ENCODE measurements at regions not wholly inside any gene's neighbourhood (a gene's known extent, or its start where the extent isn't known, plus 50 kb on each side); places are given as distances from the start of the nearest gene placed in this dataset.

GRCh38 chr11:112588252-112588694 lies 327.6 kb upstream of the PLET1 start:
- no peaks in the 10 kb centered on the region for H3K9me3 ChIP-seq (ENCODE audit: control insufficient read depth in 2 of 2, insufficient read depth in 1 of 2, low read depth in 1 of 2, low read length in 1 of 2)
- peaks cover 0 to 4% (median 0%) of the 10 kb centered on the region in 3 donors for H3K27me3 ChIP-seq (ENCODE audit: control insufficient read depth in 3 of 3, insufficient read depth in 3 of 3, low read length in 3 of 3)
- H3K4me3 ChIP-seq (ENCODE audit: low read depth in 1 of 3, low read length in 3 of 3) = no peak overlapping the region
- DNase-seq (peak; percentile 73), FAIRE-seq (no peak)
- H3K4me1 ChIP-seq (ENCODE audit: control insufficient read depth in 3 of 3, insufficient read depth in 2 of 3, low read depth in 1 of 3, low read length in 2 of 3) = peaks cover 0 to 3% (median 2%) of the 10 kb centered on the region in 3 donors
- H3K36me3 ChIP-seq (ENCODE audit: control insufficient read depth in 3 of 3, insufficient read depth in 2 of 3, low read depth in 1 of 3, low read length in 3 of 3) = no peaks in the 10 kb centered on the region
- 13 to 21% (median 15%) methylated on average over 5 of the region's 5 CpGs for WGBS, 3 donors
- H3K27ac ChIP-seq (ENCODE audit: low read depth in 1 of 3, low read length in 2 of 3) = no peak overlapping the region

GRCh38 chr11:112589155-112589554 lies 328.5 kb upstream of the PLET1 start:
- Histone ChIP-seq H3K27me3 (ENCODE audit: control insufficient read depth in 3 of 3, insufficient read depth in 3 of 3, low read length in 3 of 3) (peaks cover 0 to 4% (median 0%) of the 10 kb centered on the region in 3 donors), H3K4me1 (ENCODE audit: control insufficient read depth in 3 of 3, insufficient read depth in 2 of 3, low read depth in 1 of 3, low read length in 2 of 3) (peaks cover 0 to 3% (median 2%) of the 10 kb centered on the region in 3 donors), H3K27ac (ENCODE audit: low read depth in 1 of 3, low read length in 2 of 3) (peak overlapping the region in 1 of 3 donors; percentile 31), H3K9me3 (ENCODE audit: control insufficient read depth in 2 of 2, insufficient read depth in 1 of 2, low read depth in 1 of 2, low read length in 1 of 2) (no peaks in the 10 kb centered on the region), H3K36me3 (ENCODE audit: control insufficient read depth in 3 of 3, insufficient read depth in 2 of 3, low read depth in 1 of 3, low read length in 3 of 3) (no peaks in the 10 kb centered on the region), H3K4me3 (ENCODE audit: low read depth in 1 of 3, low read length in 3 of 3) (no peak overlapping the region)
- WGBS, 3 donors = 60 to 71% (median 68%) methylated on average over 3 of the region's 3 CpGs
- DNase-seq (peak in 1 of 2 donors; percentile 32), FAIRE-seq (no peak)

- Histone ChIP-seq H3K27me3 (ENCODE audit: control insufficient read depth in 3 of 3, insufficient read depth in 3 of 3, low read length in 3 of 3) (peaks cover 0 to 4% (median 0%) of the 10 kb centered on the region in 3 donors), H3K36me3 (ENCODE audit: control insufficient read depth in 3 of 3, insufficient read depth in 2 of 3, low read depth in 1 of 3, low read length in 3 of 3) (no peaks in the 10 kb centered on the region), H3K27ac (ENCODE audit: low read depth in 1 of 3, low read length in 2 of 3) (no peak overlapping the region), H3K4me1 (ENCODE audit: control insufficient read depth in 3 of 3, insufficient read depth in 2 of 3, low read depth in 1 of 3, low read length in 2 of 3) (peaks cover 0 to 3% (median 2%) of the 10 kb centered on the region in 3 donors), H3K9me3 (ENCODE audit: control insufficient read depth in 2 of 2, insufficient read depth in 1 of 2, low read depth in 1 of 2, low read length in 1 of 2) (no peaks in the 10 kb centered on the region), H3K4me3 (ENCODE audit: low read depth in 1 of 3, low read length in 3 of 3) (no peak overlapping the region)
- DNase-seq (no peak), FAIRE-seq (no peak)
- WGBS, 3 donors = 63 to 87% (median 67%) methylated on average over 2 of the region's 2 CpGs
These were observed 330.1 kb upstream of the PLET1 start for GRCh38 chr11:112590764-112591163.

GRCh38 chr11:112593440-112593839 lies 332.8 kb upstream of the PLET1 start:
- Histone ChIP-seq H3K36me3 (ENCODE audit: control insufficient read depth in 3 of 3, insufficient read depth in 2 of 3, low read depth in 1 of 3, low read length in 3 of 3) (no peaks in the 10 kb centered on the region), H3K9me3 (ENCODE audit: control insufficient read depth in 2 of 2, insufficient read depth in 1 of 2, low read depth in 1 of 2, low read length in 1 of 2) (no peaks in the 10 kb centered on the region), H3K27me3 (ENCODE audit: control insufficient read depth in 3 of 3, insufficient read depth in 3 of 3, low read length in 3 of 3) (peaks cover 0 to 2% (median 0%) of the 10 kb centered on the region in 3 donors), H3K4me1 (ENCODE audit: control insufficient read depth in 3 of 3, insufficient read depth in 2 of 3, low read depth in 1 of 3, low read length in 2 of 3) (peaks cover 0 to 2% (median 1%) of the 10 kb centered on the region in 3 donors), H3K27ac (ENCODE audit: low read depth in 1 of 3, low read length in 2 of 3) (no peak overlapping the region), H3K4me3 (ENCODE audit: low read depth in 1 of 3, low read length in 3 of 3) (no peak overlapping the region)
- FAIRE-seq (no peak), DNase-seq (no peak)
- 83 to 87% (median 83%) methylated on average over 2 of the region's 2 CpGs for WGBS, 3 donors

- H3K27ac ChIP-seq (ENCODE audit: low read depth in 1 of 3, low read length in 2 of 3) = no peak overlapping the region
- H3K36me3 ChIP-seq (ENCODE audit: control insufficient read depth in 3 of 3, insufficient read depth in 2 of 3, low read depth in 1 of 3, low read length in 3 of 3) = no peaks in the 10 kb centered on the region
- H3K9me3 ChIP-seq (ENCODE audit: control insufficient read depth in 2 of 2, insufficient read depth in 1 of 2, low read depth in 1 of 2, low read length in 1 of 2) = no peaks in the 10 kb centered on the region
- FAIRE-seq = no peak
- no peak overlapping the region for H3K4me3 ChIP-seq (ENCODE audit: low read depth in 1 of 3, low read length in 3 of 3)
- no peaks in the 10 kb centered on the region for H3K4me1 ChIP-seq (ENCODE audit: control insufficient read depth in 3 of 3, insufficient read depth in 2 of 3, low read depth in 1 of 3, low read length in 2 of 3)
- peaks cover 0 to 2% (median 0%) of the 10 kb centered on the region in 3 donors for H3K27me3 ChIP-seq (ENCODE audit: control insufficient read depth in 3 of 3, insufficient read depth in 3 of 3, low read length in 3 of 3)
- no peak for DNase-seq
These were observed 335.7 kb upstream of the PLET1 start for GRCh38 chr11:112596324-112596723.

GRCh38 chr11:112597286-112597790 lies 336.7 kb upstream of the PLET1 start:
- no peaks in the 10 kb centered on the region for H3K27me3 ChIP-seq (ENCODE audit: control insufficient read depth in 3 of 3, insufficient read depth in 3 of 3, low read length in 3 of 3)
- whole genome bisulfite sequencing, 3 donors = 64 to 78% (median 74%) methylated on average over 2 of the region's 2 CpGs
- no peak for FAIRE-seq

GRCh38 chr11:112599265-112599664 lies 338.6 kb upstream of the PLET1 start:
- FAIRE-seq = no peak
- no peaks in the 10 kb centered on the region for H3K4me1 ChIP-seq (ENCODE audit: control insufficient read depth in 3 of 3, insufficient read depth in 2 of 3, low read depth in 1 of 3, low read length in 2 of 3)
- no peak overlapping the region for H3K27ac ChIP-seq (ENCODE audit: low read depth in 1 of 3, low read length in 2 of 3)

More at GRCh38 chr11:112597286-112597790, 336.7 kb upstream of the PLET1 start:
- Histone ChIP-seq H3K27ac (ENCODE audit: low read depth in 1 of 3, low read length in 2 of 3) (no peak overlapping the region), H3K4me3 (ENCODE audit: low read depth in 1 of 3, low read length in 3 of 3) (no peak overlapping the region), H3K4me1 (ENCODE audit: control insufficient read depth in 3 of 3, insufficient read depth in 2 of 3, low read depth in 1 of 3, low read length in 2 of 3) (no peaks in the 10 kb centered on the region), H3K9me3 (ENCODE audit: control insufficient read depth in 2 of 2, insufficient read depth in 1 of 2, low read depth in 1 of 2, low read length in 1 of 2) (no peaks in the 10 kb centered on the region), H3K36me3 (ENCODE audit: control insufficient read depth in 3 of 3, insufficient read depth in 2 of 3, low read depth in 1 of 3, low read length in 3 of 3) (no peaks in the 10 kb centered on the region)
- no peak for DNase-seq

GRCh38 chr11:112599856-112600533 lies 339.3 kb upstream of the PLET1 start:
- no peak for FAIRE-seq
- Histone ChIP-seq H3K36me3 (ENCODE audit: control insufficient read depth in 3 of 3, insufficient read depth in 2 of 3, low read depth in 1 of 3, low read length in 3 of 3) (no peaks in the 10 kb centered on the region), H3K4me3 (ENCODE audit: low read depth in 1 of 3, low read length in 3 of 3) (no peak overlapping the region), H3K9me3 (ENCODE audit: control insufficient read depth in 2 of 2, insufficient read depth in 1 of 2, low read depth in 1 of 2, low read length in 1 of 2) (no peaks in the 10 kb centered on the region), H3K27me3 (ENCODE audit: control insufficient read depth in 3 of 3, insufficient read depth in 3 of 3, low read length in 3 of 3) (no peaks in the 10 kb centered on the region), H3K27ac (ENCODE audit: low read depth in 1 of 3, low read length in 2 of 3) (no peak overlapping the region), H3K4me1 (ENCODE audit: control insufficient read depth in 3 of 3, insufficient read depth in 2 of 3, low read depth in 1 of 3, low read length in 2 of 3) (no peaks in the 10 kb centered on the region)
- no peak for DNase-seq
- WGBS, 3 donors = 63 to 79% (median 76%) methylated on average over 5 of the region's 5 CpGs

More at GRCh38 chr11:112599265-112599664, 338.6 kb upstream of the PLET1 start:
- DNase-seq = no peak
- no peaks in the 10 kb centered on the region for H3K36me3 ChIP-seq (ENCODE audit: control insufficient read depth in 3 of 3, insufficient read depth in 2 of 3, low read depth in 1 of 3, low read length in 3 of 3)
- H3K4me3 ChIP-seq (ENCODE audit: low read depth in 1 of 3, low read length in 3 of 3) = no peak overlapping the region
- H3K27me3 ChIP-seq (ENCODE audit: control insufficient read depth in 3 of 3, insufficient read depth in 3 of 3, low read length in 3 of 3) = no peaks in the 10 kb centered on the region
- no peaks in the 10 kb centered on the region for H3K9me3 ChIP-seq (ENCODE audit: control insufficient read depth in 2 of 2, insufficient read depth in 1 of 2, low read depth in 1 of 2, low read length in 1 of 2)
